ENCODE measurements at regions not wholly inside any gene's neighbourhood (a gene's known extent, or its start where the extent isn't known, plus 50 kb on each side); places are given as distances from the start of the nearest gene placed in this dataset.
"Not testable (repeated sequence)": the region's sequence is repeated elsewhere in the genome, so short reads cannot be mapped to it uniquely, and the experiment has no call there.

DNA sequence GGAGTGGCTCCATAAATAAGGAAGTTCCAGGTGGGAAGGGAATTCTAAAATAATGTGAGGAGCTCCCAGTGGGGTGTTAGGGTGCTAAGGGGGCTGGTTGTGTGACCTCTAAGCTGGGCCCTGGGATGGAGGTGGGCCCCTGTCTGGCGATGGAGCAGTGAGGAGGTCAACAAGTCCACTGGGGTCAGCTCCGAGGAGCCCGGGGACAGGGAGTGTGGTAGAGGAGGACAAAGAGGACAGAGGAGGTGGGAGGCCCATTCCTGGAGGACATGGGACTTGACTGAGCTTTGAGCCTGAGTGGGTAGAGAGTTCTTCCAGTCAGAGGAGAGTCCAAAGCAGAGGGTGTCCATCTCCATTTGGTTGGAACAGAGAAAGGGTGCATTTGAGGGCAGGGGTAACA, 390.2 kb downstream of the TSHZ3 start:
- no peak for DNase-seq (ENCODE audit: low read depth in 3 of 3, low spot score in 2 of 3)

DNA sequence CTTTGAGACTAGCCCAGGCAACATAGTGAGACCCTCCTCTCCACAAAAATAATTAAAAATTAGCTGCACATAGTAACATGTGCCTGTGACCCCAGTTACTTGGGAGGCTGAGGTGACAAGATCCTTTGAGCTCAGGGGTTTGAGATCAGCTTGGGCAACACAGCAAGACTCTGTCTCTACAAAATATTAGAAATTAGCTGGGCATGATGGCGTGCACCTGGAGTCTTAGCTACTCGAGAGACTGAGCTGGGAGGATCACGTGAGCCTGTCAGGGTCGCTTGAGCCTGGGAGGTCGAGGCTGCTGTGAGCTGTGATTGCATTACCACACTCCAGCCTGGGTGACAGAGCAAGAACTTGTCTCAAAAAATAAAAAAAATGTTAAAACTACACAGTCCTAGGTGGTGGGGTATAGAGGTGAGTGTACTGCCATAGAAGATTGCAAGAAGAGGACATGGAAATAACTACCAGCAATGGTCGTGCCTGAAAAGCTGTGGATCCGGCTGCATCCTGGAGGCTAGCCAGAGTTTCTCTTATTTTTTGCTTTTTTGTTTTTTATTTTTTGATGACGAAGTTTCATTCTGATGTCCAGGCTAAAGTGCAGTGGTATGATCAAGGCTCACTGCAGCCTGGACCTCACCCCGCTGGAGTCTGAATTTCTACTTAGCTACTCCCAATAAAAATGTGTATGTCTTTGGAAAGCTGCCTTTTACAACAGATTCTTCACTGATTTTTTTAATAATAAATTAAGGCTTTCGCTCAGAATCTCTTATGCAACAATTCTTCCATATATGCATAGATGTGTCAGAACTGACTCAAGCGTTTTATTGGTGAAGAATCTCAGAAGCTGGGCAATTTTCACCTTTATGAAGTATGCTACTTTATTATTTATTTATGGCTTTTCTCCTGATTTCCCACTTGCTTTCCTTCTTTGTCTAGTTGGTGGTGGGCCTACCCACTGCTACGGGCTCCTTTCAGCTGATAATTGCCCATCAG, 393.8 kb downstream of the TSHZ3 start:
- no peak for DNase-seq (ENCODE audit: low read depth in 3 of 3, low spot score in 2 of 3)

DNA sequence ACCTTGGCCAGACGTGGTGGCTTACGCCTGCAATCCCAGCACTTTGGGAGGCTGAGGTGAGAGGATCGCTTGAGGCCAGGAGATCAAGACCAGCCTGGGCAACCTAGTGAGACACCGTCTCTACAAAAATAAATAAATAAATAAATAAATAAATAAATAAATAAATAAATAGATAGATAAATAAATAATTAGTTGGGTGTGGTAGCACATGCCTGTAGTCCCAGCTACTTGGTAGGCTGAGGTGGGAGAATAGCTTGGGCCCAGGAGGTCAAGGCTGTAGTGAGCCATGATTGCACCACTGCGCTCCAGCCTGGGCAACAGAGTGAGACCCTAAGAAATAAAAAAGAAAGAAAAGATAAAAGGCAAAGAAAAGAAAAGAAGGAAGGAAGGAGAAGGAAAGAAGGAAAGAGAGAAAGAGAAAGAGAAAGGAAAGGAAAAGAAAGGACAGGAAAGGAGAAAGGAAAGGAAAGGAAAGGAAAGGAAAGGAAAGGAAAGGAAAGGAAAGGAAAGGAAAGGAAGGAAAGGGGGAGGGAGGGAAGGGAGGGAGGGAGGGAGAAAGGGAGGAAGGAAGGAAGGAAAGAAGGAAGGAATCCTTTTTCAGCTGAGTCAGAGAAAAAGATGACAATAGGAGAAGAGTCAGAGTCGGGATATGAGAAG, 404.8 kb downstream of the TSHZ3 start:
- not testable (repeated sequence) for DNase-seq (ENCODE audit: low read depth in 3 of 3, low spot score in 2 of 3)

DNA sequence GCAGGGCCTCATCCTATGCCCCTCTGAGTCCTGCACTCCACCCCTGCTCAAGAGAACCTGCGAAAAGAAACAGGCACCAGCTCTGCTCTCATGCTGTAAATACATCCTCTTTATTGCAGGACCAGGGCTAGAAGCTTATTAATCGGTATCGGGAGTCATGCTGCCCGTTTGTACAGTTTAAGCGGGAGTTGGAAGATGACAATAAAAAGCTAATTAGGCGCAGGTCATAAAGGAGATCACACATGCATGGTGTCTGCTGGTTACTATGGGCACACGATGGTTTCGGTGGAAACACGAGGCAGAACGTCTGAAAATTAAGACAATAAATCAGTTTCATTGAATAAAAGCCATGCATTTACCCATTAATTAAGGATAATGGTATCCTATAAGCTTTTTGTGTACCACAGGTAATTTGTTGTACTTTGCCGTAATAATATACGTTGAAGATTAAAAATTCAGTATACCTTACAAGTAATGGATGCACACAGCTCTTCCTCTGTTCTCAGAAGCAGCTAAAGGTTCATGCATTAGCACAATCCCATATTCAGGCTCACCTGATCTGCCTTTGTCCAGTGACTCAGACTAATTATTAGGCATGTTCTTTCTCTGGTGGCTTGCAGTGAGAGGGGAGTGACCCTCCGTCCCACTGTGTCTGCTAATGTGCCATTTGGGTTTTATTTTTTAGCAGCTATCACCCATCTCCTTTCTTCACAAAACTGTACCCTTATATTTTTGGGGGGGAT, 406.0 kb downstream of the TSHZ3 start:
- DNase-seq (ENCODE audit: low read depth in 3 of 3, low spot score in 2 of 3) = no peak

DNA sequence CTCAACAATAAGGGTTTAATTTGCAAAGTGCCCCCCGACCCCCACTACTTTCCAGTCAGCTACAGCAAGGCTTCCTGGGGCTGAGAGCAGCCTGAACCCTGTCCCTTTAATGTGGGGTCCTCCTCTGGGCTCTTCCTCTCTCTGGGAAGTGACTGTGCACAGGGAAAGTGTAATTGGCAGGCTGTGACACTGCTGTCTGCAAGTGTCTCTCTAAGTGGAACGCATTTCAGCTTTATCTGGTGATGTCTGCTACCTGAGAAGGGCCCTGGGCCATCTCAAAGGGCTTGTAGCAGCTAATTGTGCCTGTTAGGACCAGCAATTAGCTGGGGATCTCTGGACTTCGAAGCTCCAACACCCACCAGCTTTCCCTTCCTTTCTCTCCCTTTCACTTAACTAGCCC, 406.6 kb downstream of the TSHZ3 start:
- no peak for DNase-seq (ENCODE audit: low read depth in 3 of 3, low spot score in 2 of 3)

DNA sequence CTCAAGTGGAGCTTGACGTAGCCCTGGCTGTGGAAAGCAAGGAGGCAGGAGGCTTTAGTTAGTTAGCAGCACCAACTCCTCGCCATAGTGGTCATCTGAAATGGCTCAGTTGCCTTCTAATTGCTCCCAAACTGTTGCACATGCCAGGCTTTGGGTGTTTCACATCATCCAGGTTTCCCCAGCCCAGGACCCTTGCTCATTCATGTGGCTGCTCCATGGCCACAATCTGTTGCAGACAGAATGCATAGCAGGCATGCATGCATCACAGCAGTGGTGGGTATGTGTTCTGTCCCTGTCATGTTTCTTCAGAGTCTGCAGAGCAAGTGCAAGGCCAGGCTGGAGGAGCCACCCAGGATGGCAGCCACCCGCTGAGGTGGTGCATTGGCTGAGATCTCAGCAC, 407.6 kb downstream of the TSHZ3 start:
- no peak for DNase-seq (ENCODE audit: low read depth in 3 of 3, low spot score in 2 of 3)

DNA sequence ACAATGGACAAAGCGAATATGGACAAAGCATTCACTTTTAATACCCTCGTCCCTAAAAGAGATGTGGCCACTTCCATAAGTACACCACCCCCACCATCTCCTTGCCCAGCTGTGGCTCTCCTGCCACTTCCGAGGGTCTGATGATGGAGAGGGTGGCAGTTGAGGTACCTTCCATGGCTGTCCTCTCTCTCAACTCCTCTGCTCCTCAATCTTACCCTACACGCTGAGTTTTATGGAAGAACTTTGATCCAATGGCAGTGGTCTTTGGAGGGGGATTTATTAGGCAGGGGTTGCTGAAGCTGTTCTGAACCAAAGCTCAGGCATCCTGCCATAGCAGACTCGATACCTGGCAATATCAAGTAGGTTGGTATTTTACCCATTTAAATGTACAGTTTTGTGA, 413.0 kb downstream of the TSHZ3 start:
- DNase-seq (ENCODE audit: low read depth in 3 of 3, low spot score in 2 of 3) = no peak

DNA sequence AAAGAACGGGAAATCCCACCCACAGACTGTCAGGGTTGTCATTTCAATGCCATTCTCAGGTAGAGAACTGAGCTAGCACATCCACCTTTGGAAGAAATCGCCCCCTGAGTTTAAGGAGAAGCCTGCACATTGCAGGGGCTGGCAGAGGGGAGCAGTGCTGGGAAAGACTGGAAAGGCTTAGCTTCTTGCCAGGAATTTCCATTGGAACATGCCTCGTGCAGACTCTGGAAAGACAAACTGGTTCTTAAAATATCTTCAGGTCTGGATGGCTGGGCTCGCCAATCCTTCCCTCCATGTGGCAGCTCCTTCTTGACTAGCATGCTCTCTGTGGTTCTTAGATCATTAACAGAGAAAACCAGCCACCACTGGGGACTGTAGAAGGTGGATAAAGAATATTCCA, 414.1 kb downstream of the TSHZ3 start:
- DNase-seq (ENCODE audit: low read depth in 3 of 3, low spot score in 2 of 3) = no peak

DNA sequence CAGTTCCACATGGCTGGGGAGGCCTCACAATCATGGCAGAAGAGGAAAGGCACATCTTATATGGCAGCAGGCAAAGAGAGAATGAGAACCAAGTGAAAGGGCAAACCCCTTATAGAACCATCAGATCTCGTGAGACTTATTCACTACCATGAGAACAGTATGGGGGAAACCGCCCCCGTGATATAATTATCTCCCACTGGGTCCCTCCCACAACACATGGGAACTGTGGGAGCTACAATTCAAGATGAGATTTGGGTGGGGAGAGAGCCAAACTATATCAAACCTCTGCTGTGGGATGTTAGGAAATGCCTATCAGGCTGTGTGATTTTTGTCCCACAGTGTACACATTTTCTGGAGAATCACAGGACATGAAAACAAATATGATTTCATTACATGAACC, 415.8 kb downstream of the TSHZ3 start:
- DNase-seq (ENCODE audit: low read depth in 3 of 3, low spot score in 2 of 3) = not testable (repeated sequence)

DNA sequence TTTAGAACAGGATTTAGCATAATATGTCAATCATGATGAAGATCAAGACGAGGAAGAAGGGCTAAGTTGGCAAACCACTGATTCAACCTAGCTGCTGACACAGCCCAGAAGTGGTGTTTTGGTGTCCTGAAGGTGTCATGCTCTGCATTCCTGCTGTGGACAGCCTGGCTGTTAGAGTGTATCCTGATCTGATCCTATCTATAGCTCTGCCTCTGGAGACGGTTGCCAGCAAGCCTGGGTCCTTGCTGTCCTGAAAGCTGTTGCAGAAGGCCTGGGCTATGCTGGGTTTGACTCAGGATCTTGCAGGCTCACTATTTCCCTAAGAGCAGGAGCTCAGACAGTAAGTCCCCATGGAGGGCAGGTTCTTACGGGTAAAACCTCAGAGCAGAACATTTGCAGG, 416.4 kb downstream of the TSHZ3 start:
- DNase-seq (ENCODE audit: low read depth in 3 of 3, low spot score in 2 of 3) = no peak

DNA sequence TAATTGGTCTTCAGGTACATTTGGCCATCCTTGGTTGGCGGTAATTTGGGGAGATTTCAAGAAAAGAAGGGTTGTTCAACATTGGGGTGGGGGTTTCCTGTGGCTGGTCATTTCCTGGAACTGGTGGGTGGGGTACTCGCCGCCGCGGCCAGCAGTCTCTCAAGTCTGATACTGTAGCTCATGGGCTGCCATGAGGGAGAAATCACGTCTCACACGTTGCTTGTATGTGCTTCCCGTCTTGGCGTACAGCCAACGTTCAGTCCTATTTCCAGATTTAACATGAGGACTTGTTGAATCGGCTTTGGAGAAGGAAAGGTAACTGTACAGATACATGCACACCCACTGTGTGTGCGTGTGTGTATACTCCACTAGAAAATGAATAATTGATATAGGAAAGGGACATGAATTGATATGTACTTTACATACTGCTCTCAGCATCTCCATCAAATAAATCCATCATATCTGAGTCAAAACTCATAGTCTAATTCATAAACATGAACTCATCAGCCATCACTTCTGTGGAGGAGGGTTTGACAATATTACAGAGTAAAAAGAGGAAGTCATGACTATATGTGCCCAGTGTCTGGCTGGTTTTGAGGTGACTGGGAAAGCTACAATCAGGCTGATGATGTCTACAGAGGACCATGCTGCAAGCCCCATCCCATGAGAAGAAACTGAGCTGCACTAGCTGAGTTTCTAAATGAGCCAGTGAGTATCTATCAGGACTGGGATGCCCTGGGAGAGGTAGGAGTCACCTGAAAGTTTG, 418.1 kb downstream of the TSHZ3 start:
- no peak for DNase-seq (ENCODE audit: low read depth in 3 of 3, low spot score in 2 of 3)

DNA sequence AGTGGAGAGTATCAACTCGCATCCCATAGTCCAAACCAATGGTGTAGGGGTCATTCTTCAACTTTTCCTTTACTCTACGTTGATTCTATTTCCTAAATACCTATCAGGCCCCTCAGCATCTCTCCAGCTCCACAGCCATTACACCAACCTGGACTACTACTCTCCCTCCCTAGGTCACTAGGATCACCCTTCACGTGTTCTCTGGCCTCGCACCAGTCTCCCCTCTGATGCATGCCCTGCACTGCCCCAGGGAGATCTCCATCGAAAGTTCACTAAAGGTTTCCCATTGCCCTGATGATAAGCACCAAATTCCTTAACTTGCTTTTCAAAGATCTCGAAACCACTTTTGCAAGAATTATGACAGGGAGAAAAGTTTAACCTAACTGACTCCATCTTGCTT, 421.5 kb downstream of the TSHZ3 start:
- DNase-seq (ENCODE audit: low read depth in 3 of 3, low spot score in 2 of 3) = no peak

DNA sequence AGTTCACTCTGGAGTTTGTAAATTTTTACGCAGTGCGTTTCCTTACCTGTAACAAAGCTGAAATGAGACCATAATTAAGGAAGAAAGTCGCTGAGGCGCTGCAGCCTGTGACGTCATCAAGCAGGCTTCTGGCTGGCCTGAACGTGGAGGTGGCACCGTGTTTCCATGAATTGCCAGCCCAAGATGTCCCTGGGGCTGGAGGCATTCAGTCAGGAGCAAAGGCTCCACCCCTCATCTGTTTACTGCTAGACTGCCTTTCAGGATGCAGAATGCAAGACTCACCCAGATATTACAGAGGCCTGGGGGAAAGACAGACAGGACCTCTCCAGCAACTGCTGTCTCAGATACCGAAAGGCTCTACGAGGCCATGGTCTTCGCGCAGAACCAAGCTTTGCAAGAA, 424.6 kb downstream of the TSHZ3 start:
- DNase-seq (ENCODE audit: low read depth in 3 of 3, low spot score in 2 of 3) = no peak

DNA sequence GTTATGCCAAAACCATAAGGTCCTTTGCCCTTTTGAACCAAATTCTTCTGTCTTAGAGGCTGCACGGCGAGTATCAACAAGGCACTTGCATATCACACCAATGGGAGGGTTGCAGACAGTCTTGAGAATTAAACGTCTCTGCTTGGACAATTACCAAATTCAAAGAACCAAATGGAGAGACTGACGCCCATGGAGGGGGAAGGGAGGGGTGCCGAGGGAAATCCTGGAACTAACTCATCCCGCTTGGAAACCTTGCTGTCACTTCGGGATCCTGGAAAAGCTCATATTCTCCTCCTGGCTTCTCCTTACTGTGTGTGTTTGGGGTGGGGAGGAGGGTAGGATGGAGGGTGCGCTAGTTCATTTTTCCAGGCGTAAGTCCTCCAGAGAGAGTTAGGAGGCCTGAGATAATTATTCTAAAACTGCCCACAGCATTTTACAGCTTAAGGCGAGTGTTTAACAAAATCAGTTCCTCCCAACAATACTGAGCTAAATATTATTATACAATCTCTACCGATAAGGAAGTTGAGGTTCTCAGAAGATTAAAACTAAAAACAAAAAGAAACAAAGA, 425.1 kb downstream of the TSHZ3 start:
- no peak for DNase-seq (ENCODE audit: low read depth in 3 of 3, low spot score in 2 of 3)

DNA sequence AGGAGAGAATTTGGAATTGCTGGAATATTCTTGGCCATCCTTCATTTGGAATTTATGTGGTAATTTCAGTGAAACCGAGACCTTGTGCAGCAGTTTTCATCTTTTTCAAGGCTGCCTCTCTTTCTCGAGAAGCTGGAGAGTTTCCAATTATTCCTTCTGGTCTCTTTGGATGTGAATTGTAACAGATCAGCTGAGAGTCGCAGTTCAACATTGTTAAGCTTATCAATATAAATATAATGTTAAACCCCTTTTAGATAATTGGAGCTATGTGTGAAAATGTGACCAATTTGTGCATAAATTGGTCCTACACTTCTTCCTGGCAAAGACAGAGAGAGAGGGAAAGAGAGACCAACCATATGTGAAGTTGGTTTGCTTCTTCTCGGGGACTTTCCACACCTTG, 425.6 kb downstream of the TSHZ3 start:
- DNase-seq (ENCODE audit: low read depth in 3 of 3, low spot score in 2 of 3) = no peak

DNA sequence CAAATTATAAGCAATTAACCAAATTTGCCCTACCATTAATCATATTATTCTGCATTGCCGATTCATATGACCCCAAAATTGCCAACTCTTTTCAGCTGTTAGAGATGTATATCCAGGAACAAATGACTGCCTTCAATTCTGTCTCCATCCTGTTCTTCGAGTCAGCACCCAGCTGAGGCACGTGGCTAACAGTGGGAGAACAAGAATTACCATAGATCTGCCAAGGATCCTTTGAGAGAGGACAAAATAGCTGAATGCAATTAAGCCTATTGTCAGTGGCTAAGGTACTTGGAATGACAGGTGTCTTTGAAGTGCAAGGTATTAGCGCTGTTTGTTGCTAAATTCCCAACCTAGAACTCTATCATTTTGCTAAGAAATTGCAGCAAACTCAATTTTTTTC, 426.1 kb downstream of the TSHZ3 start:
- no peak for DNase-seq (ENCODE audit: low read depth in 3 of 3, low spot score in 2 of 3)

DNA sequence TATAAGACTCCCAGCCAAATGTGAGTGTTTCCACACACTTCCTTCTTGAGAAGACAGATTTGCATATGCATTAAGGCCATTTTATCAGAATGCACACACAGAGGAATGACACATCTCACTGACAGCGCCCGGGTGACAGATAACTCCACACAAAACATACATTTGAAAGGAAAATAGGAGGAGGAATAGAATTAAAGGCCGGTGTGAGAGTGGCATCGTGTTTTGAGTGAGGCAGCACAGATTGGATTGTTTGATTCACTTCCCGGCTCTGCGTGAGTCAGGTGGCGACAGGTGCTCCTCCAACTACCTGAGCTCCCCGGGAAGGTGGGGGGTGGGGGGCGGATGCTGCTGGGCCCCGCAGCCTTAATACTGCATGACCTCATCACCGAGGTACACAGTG, 429.0 kb downstream of the TSHZ3 start:
- no peak for DNase-seq (ENCODE audit: low read depth in 3 of 3, low spot score in 2 of 3)

DNA sequence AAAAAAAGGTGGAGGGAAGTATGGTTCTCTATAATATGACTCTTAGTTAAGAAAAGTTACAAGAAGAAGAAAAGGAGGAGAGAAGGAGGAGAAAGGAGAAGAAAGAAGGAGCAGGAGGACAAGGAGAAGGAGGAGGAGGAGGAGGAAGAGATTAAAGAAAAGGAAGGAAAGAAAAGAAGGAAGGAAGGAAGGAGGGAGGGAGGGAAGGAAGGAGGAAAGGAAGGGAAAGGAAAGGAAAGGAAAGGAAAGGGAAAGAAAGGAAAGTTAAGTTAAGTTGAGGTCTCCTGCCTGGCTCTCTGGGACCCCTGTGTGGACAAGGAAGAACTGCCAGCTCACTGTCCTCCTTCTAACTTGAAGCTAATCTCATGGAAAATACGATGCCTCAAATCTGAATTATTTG, 429.5 kb downstream of the TSHZ3 start:
- DNase-seq (ENCODE audit: low read depth in 3 of 3, low spot score in 2 of 3) = no peak

DNA sequence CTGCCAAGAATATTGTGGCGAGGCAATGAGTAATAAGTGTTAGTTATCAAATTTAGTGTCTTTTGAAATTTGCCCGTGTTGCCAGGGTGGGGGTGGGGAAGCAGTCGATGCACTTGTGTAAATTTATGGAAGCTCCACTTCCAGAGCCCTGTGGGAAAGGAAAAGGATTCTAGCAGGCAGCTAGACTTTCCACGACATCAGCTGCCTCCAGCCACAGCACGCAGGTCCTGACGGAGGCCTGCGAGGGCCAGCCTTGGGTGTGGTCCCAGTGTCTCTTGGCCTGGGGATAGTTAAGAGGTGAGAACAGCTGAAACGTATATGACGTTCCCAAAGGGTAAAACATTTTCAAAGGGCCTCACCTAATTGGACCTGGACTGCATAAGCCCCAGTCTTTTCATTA, 433.0 kb downstream of the TSHZ3 start:
- DNase-seq (ENCODE audit: low read depth in 3 of 3, low spot score in 2 of 3) = no peak

DNA sequence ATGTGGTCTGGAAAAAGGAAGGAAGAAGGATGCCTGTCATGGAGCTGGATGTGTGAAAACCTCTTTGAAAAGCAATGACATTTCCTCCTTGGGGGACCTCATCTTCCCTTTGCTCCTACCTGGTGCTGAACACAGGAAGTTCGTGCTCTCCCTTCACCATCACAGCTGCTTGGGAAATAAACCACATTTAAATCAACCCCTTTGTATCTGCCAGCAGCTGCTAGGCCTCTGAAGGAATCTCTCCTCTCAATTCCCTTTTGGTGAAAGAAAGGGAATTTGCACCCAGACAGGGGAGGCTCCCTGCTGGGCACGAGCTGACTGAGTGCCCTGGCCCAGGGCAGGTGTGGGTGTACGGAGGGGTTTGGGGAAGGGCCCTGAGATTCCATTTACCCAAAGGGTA, 437.7 kb downstream of the TSHZ3 start:
- DNase-seq (ENCODE audit: low read depth in 3 of 3, low spot score in 2 of 3) = no peak
